PC-3 (cell line): ENCODE measurements at regions not wholly inside any gene's neighbourhood (a gene's known extent, or its start where the extent isn't known, plus 50 kb on each side); places are given as distances from the start of the nearest gene placed in this dataset.
"Not testable (repeated sequence)": the region's sequence is repeated elsewhere in the genome, so short reads cannot be mapped to it uniquely, and the experiment has no call there.

ENCODE experiments used
- ATAC-seq: fragments of 200-7000 bp; cut with Tn5 transposase; 2 replicates; pipeline ENCODE4 v1.9.1; 2020; ENCODE audit warnings: mild to moderate bottlenecking, moderate library complexity
- BruUV-seq: library from RNA; stranded (reverse); fragments of 400-500 nt; replicated peaks from 2 replicates; lab custom pipeline; 2021; lab: Mats Ljungman, UMichigan
- CTCF ChIA-PET: fragments of 300-600 bp; sonication (Branson Sonifier 250); formaldehyde crosslinking; loops from one replicate; lab custom pipeline; 2022; ENCODE audit warnings: antibody characterized with exemption; lab: Charles Lee
- POLR2A ChIA-PET: fragments of 300-600 bp; sonication (Branson Sonifier 250); formaldehyde crosslinking; loops from one replicate; lab custom pipeline; 2022; ENCODE audit warnings: antibody characterized with exemption; ENCODE audit not compliant: unreplicated experiment; lab: Charles Lee
- DNase-seq: peaks from one replicate; pipeline ENCODE4 v3.0.0-alpha.2; 2015
- H2AFZ ChIP-seq: fragments of 300-600 bp; sonication (generic); 2 replicates; pipeline ENCODE4 v1.6.0; 2016; ENCODE audit warnings: antibody characterized with exemption, low read length
- H3F3A ChIP-seq: fragments of 300-600 bp; sonication (generic); one replicate; pipeline ENCODE4 v1.6.0; 2017; ENCODE audit warnings: antibody characterized with exemption, low read length, control low read depth, mild to moderate bottlenecking; ENCODE audit not compliant: unreplicated experiment
- H3K27ac ChIP-seq: fragments of 300-600 bp; sonication (generic); 2 replicates; pipeline ENCODE4 v1.5.1; 2016; ENCODE audit warnings: mild to moderate bottlenecking, low read length
- H3K27me3 ChIP-seq: fragments of 300-600 bp; sonication (generic); 2 replicates; pipeline ENCODE4 v1.6.1; 2016; ENCODE audit warnings: low read length, mixed read lengths
- H3K36me3 ChIP-seq: fragments of 300-600 bp; sonication (generic); 2 replicates; pipeline ENCODE4 v1.6.1; 2016; ENCODE audit warnings: low read depth, mixed run types, low read length, mixed read lengths
- H3K4me1 ChIP-seq: fragments of 300-600 bp; sonication (generic); 2 replicates; pipeline ENCODE4 v1.5.1; 2016; ENCODE audit warnings: low read length; ENCODE audit not compliant: insufficient read depth
- H3K4me2 ChIP-seq: fragments of 300-600 bp; sonication (generic); 2 replicates; pipeline ENCODE4 v1.6.0; 2016; ENCODE audit warnings: low read length
- H3K4me3 ChIP-seq: fragments of 300-600 bp; sonication (generic); 2 replicates; pipeline ENCODE4 v1.5.1; 2016; ENCODE audit warnings: mild to moderate bottlenecking, low read length, mixed read lengths
- H3K79me2 ChIP-seq: fragments of 300-600 bp; sonication (generic); 2 replicates; pipeline ENCODE4 v1.6.1; 2017; ENCODE audit warnings: low read length, mixed read lengths
- H3K9ac ChIP-seq: fragments of 300-600 bp; sonication (generic); 2 replicates; pipeline ENCODE4 v1.6.0; 2016; ENCODE audit warnings: mild to moderate bottlenecking, low read length
- H3K9me2 ChIP-seq: fragments of 300-600 bp; sonication (generic); replicated peaks from 2 replicates; pipeline ENCODE4 v1.6.1; 2016; ENCODE audit warnings: mixed run types, low read length, mixed read lengths
- H3K9me3 ChIP-seq: fragments of 300-600 bp; sonication (generic); 2 replicates; pipeline ENCODE4 v1.6.1; 2016; ENCODE audit warnings: low read length, mixed read lengths
- H4K20me1 ChIP-seq: fragments of 300-600 bp; sonication (generic); 2 replicates; pipeline ENCODE4 v1.6.1; 2016; ENCODE audit warnings: low read length, mixed read lengths
- CTCF ChIP-seq: fragments of 300-600 bp; sonication (generic); conservative IDR thresholded peaks from 2 replicates; pipeline ENCODE4 v1.5.1; 2017; ENCODE audit warnings: antibody characterized with exemption, low read depth, mild to moderate bottlenecking, low read length
- EZH2 ChIP-seq: fragments of 300-600 bp; sonication (generic); IDR thresholded peaks from one replicate; pipeline ENCODE4 v1.6.1; 2017; ENCODE audit warnings: antibody characterized with exemption, mild to moderate bottlenecking, low read length; ENCODE audit not compliant: unreplicated experiment
- EZH2phosphoT487 ChIP-seq: fragments of 300-600 bp; sonication (generic); IDR thresholded peaks from 2 replicates; pipeline ENCODE4 v1.6.1; 2018; ENCODE audit warnings: mild to moderate bottlenecking, antibody characterized with exemption, low read length, borderline replicate concordance
- intact Hi-C: fragments of 100-400 bp; cut with micrococcal nuclease; formaldehyde crosslinking; loops from 2 replicates; pipeline ENCODE4 v1.9.0; 2023

GRCh38 chr5:136546441-136546840 is 181.1 kb upstream of the TRPC7 start:
- DNase-seq, H2AFZ ChIP-seq, H4K20me1 ChIP-seq, H3K9me3 ChIP-seq, H3K27ac ChIP-seq, H3K9me2 ChIP-seq, H3K9ac ChIP-seq, H3K27me3 ChIP-seq, H3K4me3 ChIP-seq, H3K4me1 ChIP-seq, H3K79me2 ChIP-seq, BruUV-seq, ATAC-seq, H3F3A ChIP-seq, intact Hi-C loops, H3K36me3 ChIP-seq, CTCF ChIA-PET, POLR2A ChIA-PET, H3K4me2 ChIP-seq: not testable (repeated sequence)

- CTCF ChIA-PET, intact Hi-C loops, ATAC-seq, H3K4me2 ChIP-seq, H4K20me1 ChIP-seq, H3K27me3 ChIP-seq, H3K9me3 ChIP-seq, BruUV-seq, H3K27ac ChIP-seq, H3K4me3 ChIP-seq, H3K9me2 ChIP-seq, H3F3A ChIP-seq, H3K4me1 ChIP-seq, H3K36me3 ChIP-seq, H3K9ac ChIP-seq, POLR2A ChIA-PET, H2AFZ ChIP-seq, H3K79me2 ChIP-seq: not testable (repeated sequence)
- peak; percentile 8 for DNase-seq
Observed at GRCh38 chr5:136545031-136545430, 179.7 kb upstream of the TRPC7 start.

GRCh38 chr5:136538534-136538933 is 173.2 kb upstream of the TRPC7 start:
- Histone ChIP-seq H3K9me2 (no peaks in the 10 kb centered on the region), H3K79me2 (no peaks in the 10 kb centered on the region), H2AFZ (no peak overlapping the region), H3K9me3 (no peaks in the 10 kb centered on the region), H3K9ac (no peak overlapping the region), H3K27me3 (no peaks in the 10 kb centered on the region), H4K20me1 (no peaks in the 10 kb centered on the region), H3F3A (no peaks in the 10 kb centered on the region), H3K4me1 (peaks cover 8% of the 10 kb centered on the region; the same call in 1 of the 2 replicates), H3K4me2 (peak overlapping the region; percentile 28; the same call in 1 of the 2 replicates), H3K36me3 (no peaks in the 10 kb centered on the region), H3K27ac (no peak overlapping the region), H3K4me3 (no peak overlapping the region)
- DNase-seq (peak; percentile 56), ATAC-seq (peak; percentile 50)
- intact Hi-C loops = no loop called here
- CTCF ChIA-PET = no interaction called here
- POLR2A ChIA-PET = no interaction called here
- no TSS peak for BruUV-seq
- TF ChIP-seq CTCF (no peak), EZH2 (no peak), EZH2phosphoT487 (no peak)

- ChIA-PET POLR2A (no interaction called here), CTCF (no interaction called here)
- no peaks in the 10 kb centered on the region for H3K9me2 ChIP-seq
- H3F3A ChIP-seq = no peaks in the 10 kb centered on the region
- no peaks in the 10 kb centered on the region for H3K4me1 ChIP-seq
- H3K9ac ChIP-seq = no peak overlapping the region
- H4K20me1 ChIP-seq = no peaks in the 10 kb centered on the region
- ATAC-seq (no peak), DNase-seq (peak; percentile 12)
- H3K79me2 ChIP-seq = no peaks in the 10 kb centered on the region
- no peak overlapping the region for H2AFZ ChIP-seq
- BruUV-seq = no TSS peak
- H3K4me2 ChIP-seq = no peak overlapping the region
- H3K36me3 ChIP-seq = no peaks in the 10 kb centered on the region
- intact Hi-C loops = no loop called here
- TF ChIP-seq CTCF (no peak), EZH2 (no peak), EZH2phosphoT487 (no peak)
- no peak overlapping the region for H3K4me3 ChIP-seq
- peaks cover 12% of the 10 kb centered on the region; the same call in 1 of the 2 replicates for H3K27me3 ChIP-seq
- no peaks in the 10 kb centered on the region for H3K9me3 ChIP-seq
- H3K27ac ChIP-seq = no peak overlapping the region
Observed at GRCh38 chr5:136529081-136529480, 163.7 kb upstream of the TRPC7 start.
